GM12878 (cell line): ENCODE measurements at regions not wholly inside any gene's neighbourhood (a gene's known extent, or its start where the extent isn't known, plus 50 kb on each side); places are given as distances from the start of the nearest gene placed in this dataset.

Experiments used
- BHLHE40 ChIP-seq, 2 experiments: fragments of 450-650 bp in 1 of 2; IDR thresholded peaks; 2 replicates each; pipeline ENCODE4 v1.6.1; 2011 to 2017; ENCODE audit warnings: low read depth in 2 of 2, borderline replicate concordance in 1 of 2, improper control_type of control experiment in 1 of 2, low read length in 1 of 2, mild to moderate bottlenecking in 1 of 2
- E4F1 ChIP-seq: fragments of 450-650 bp; IDR thresholded peaks from 2 replicates; pipeline ENCODE4 v1.6.1; 2018; ENCODE audit warnings: borderline replicate concordance, mild to moderate bottlenecking; ENCODE audit not compliant: partially characterized antibody
- EZH2 ChIP-seq: IDR thresholded peaks from 2 replicates; pipeline ENCODE4 v1.6.1; 2012; ENCODE audit warnings: low read depth, mild to moderate bottlenecking, control low read depth, inconsistent platforms, low read length, borderline replicate concordance; ENCODE audit not compliant: control insufficient read depth
- GATAD2B ChIP-seq: fragments of 450-650 bp; conservative IDR thresholded peaks from 2 replicates; pipeline ENCODE4 v1.6.1; 2017; ENCODE audit warnings: low read depth, mild to moderate bottlenecking, moderate library complexity
- HCFC1 ChIP-seq: fragments of 150-350 bp; IDR thresholded peaks from 2 replicates; pipeline ENCODE4 v1.6.1; 2014; ENCODE audit warnings: low read length
- HSF1 ChIP-seq: fragments of 150-350 bp; IDR thresholded peaks from 2 replicates; pipeline ENCODE4 v1.6.1; 2014; ENCODE audit warnings: mild to moderate bottlenecking, low read depth, low read length
- IKZF2 ChIP-seq, 2 experiments: fragments of 450-650 bp; IDR thresholded peaks; 2 replicates each; pipeline ENCODE4 v1.6.1; 2017; ENCODE audit warnings: mild to moderate bottlenecking in 2 of 2, moderate library complexity in 2 of 2
- IRF4 ChIP-seq: IDR thresholded peaks from 2 replicates; pipeline ENCODE4 v1.6.1; 2011; ENCODE audit warnings: low read depth, low read length
- NFYB ChIP-seq: IDR thresholded peaks from 2 replicates; pipeline ENCODE4 v1.6.1; 2011; ENCODE audit warnings: low read depth, mild to moderate bottlenecking, low read length, improper control_type of control experiment, moderate library complexity; ENCODE audit not compliant: insufficient read depth
- PRDM15 ChIP-seq: fragments of 450-650 bp; formaldehyde crosslinking; IDR thresholded peaks from 2 replicates; pipeline ENCODE4 v1.4.0; 2020; ENCODE audit warnings: mild to moderate bottlenecking, moderate library complexity
- RELB ChIP-seq: fragments of 450-650 bp; IDR thresholded peaks from 2 replicates; pipeline ENCODE4 v1.6.1; 2017; ENCODE audit warnings: low read depth, mild to moderate bottlenecking, moderate library complexity
- SPI1 ChIP-seq: IDR thresholded peaks from 2 replicates; pipeline ENCODE4 v1.6.1; 2011; ENCODE audit warnings: low read depth, mild to moderate bottlenecking, low read length, moderate library complexity, borderline replicate concordance; ENCODE audit not compliant: insufficient read depth
- ZBTB40 ChIP-seq: fragments of 450-650 bp; IDR thresholded peaks from 2 replicates; pipeline ENCODE4 v1.6.1; 2016; ENCODE audit warnings: mild to moderate bottlenecking, moderate library complexity, borderline replicate concordance

- TF ChIP-seq HSF1 = no peak
- peak; percentile 76; the same call in 1 of the 2 replicates for TF ChIP-seq SPI1
- TF ChIP-seq RELB = 0 out of 2 replicates have a peak, but pooled peaks have one; percentile 46
- peak in 1 of 2 experiments; percentile 36; a peak in 1 of 4 replicates for TF ChIP-seq BHLHE40 (IDR thresholded peaks at IDR 0.05; ENCODE audit: borderline replicate concordance in 1 of 2, low read depth in 2 of 2, low read length in 1 of 2)
- no peak for TF ChIP-seq E4F1
- TF ChIP-seq IRF4 = 0 out of 2 replicates have a peak, but pooled peaks have one; percentile 30
- no peak for TF ChIP-seq PRDM15 (CRISPR knock-in tag)
- TF ChIP-seq NFYB = no peak
- TF ChIP-seq EZH2 = no peak
- peak; percentile 50; the same call in 1 of the 2 replicates for TF ChIP-seq GATAD2B
- TF ChIP-seq HCFC1 = no peak
- TF ChIP-seq ZBTB40 = no peak
- peak in 1 of 2 experiments; percentile 59; a peak in 2 of 4 replicates for TF ChIP-seq IKZF2 (IDR thresholded peaks at IDR 0.05)
Measured at GRCh38 chr12:11555743-11556625, 93.5 kb upstream of the ETV6 start (continued).
